Calu3 (cell line): ENCODE measurements at regions not wholly inside any gene's neighbourhood (a gene's known extent, or its start where the extent isn't known, plus 50 kb on each side); places are given as distances from the start of the nearest gene placed in this dataset.

Source experiments
- BruUV-seq: library from RNA; stranded (reverse); fragments of 400-500 nt; replicated peaks from 2 replicates; lab custom pipeline; 2021; lab: Mats Ljungman, UMichigan
- CTCF ChIA-PET: fragments of 300-600 bp; sonication (Branson Sonifier 250); formaldehyde crosslinking; loops from one replicate; lab custom pipeline; 2022; ENCODE audit warnings: antibody characterized with exemption; lab: Charles Lee
- DNase-seq: peaks from one replicate; pipeline ENCODE4 v3.0.0; 2022
- H3K27ac Mint-ChIP-seq: one replicate; pipeline ENCODE4 v1.8.0; 2022; ENCODE audit warnings: mixed read lengths; ENCODE audit not compliant: unreplicated experiment
- H3K27me3 Mint-ChIP-seq: one replicate; pipeline ENCODE4 v1.8.0; 2022; ENCODE audit warnings: mixed read lengths; ENCODE audit not compliant: unreplicated experiment
- H3K36me3 Mint-ChIP-seq: one replicate; pipeline ENCODE4 v1.8.0; 2022; ENCODE audit warnings: mild to moderate bottlenecking, moderate library complexity, mixed read lengths; ENCODE audit not compliant: insufficient read depth, unreplicated experiment
- H3K4me1 Mint-ChIP-seq: one replicate; pipeline ENCODE4 v1.8.0; 2022; ENCODE audit warnings: mild to moderate bottlenecking, low read depth, mixed read lengths; ENCODE audit not compliant: unreplicated experiment
- H3K4me3 Mint-ChIP-seq: one replicate; pipeline ENCODE4 v1.8.0; 2022; ENCODE audit warnings: mild to moderate bottlenecking, low read depth, moderate library complexity, mixed read lengths; ENCODE audit not compliant: unreplicated experiment
- H3K9me3 Mint-ChIP-seq: one replicate; pipeline ENCODE4 v1.8.0; 2022; ENCODE audit warnings: low read depth, mixed read lengths; ENCODE audit not compliant: unreplicated experiment
- CTCF ChIP-seq: fragments of 200-600 bp; IDR thresholded peaks from one replicate; pipeline ENCODE4 v1.8.0; 2022; ENCODE audit warnings: antibody characterized with exemption; ENCODE audit not compliant: unreplicated experiment
- intact Hi-C: fragments of 100-400 bp; cut with micrococcal nuclease; formaldehyde crosslinking; loops from one replicate; pipeline ENCODE4 v1.10.0; 2022; ENCODE audit not compliant: unreplicated experiment

- TF ChIP-seq CTCF: no peak
- no peaks in the 10 kb centered on the region for H3K4me1 Mint-ChIP-seq
- H3K4me3 Mint-ChIP-seq: no peak overlapping the region
- intact Hi-C loops: no loop called here
- BruUV-seq: no TSS peak
- H3K36me3 Mint-ChIP-seq: no peaks in the 10 kb centered on the region
- peaks cover 53% of the 10 kb centered on the region for H3K27me3 Mint-ChIP-seq
- DNase-seq: no peak
- H3K9me3 Mint-ChIP-seq: no peaks in the 10 kb centered on the region
- H3K27ac Mint-ChIP-seq: no peak overlapping the region
- CTCF ChIA-PET: interaction anchor here (0.6 kb wide), 1 partner anchor 1948 kb away, joined by 3 read pairs; no protein-coding TSS in a partner anchor
Observed at GRCh38 chr3:72052841-72053409, 268.0 kb upstream of the PROK2 start.

- DNase-seq: no peak
- CTCF ChIA-PET: no interaction called here
- intact Hi-C loops: no loop called here
- no TSS peak for BruUV-seq
- no peaks in the 10 kb centered on the region for H3K9me3 Mint-ChIP-seq
- H3K36me3 Mint-ChIP-seq: no peaks in the 10 kb centered on the region
- no peak overlapping the region for H3K27ac Mint-ChIP-seq
- H3K4me3 Mint-ChIP-seq: no peak overlapping the region
- TF ChIP-seq CTCF: no peak
- H3K4me1 Mint-ChIP-seq: no peaks in the 10 kb centered on the region
- peaks cover 52% of the 10 kb centered on the region for H3K27me3 Mint-ChIP-seq
Observed at GRCh38 chr3:72050771-72051170, 265.8 kb upstream of the PROK2 start.

- CTCF ChIA-PET: interaction anchor here (0.6 kb wide), 1 partner anchor 26 kb away, joined by 4 read pairs; no protein-coding TSS in a partner anchor
- no peaks in the 10 kb centered on the region for H3K4me1 Mint-ChIP-seq
- no peak overlapping the region for H3K4me3 Mint-ChIP-seq
- intact Hi-C loops: no loop called here
- DNase-seq: no peak
- peaks cover 46% of the 10 kb centered on the region for H3K27me3 Mint-ChIP-seq
- no peaks in the 10 kb centered on the region for H3K36me3 Mint-ChIP-seq
- TF ChIP-seq CTCF: no peak
- H3K9me3 Mint-ChIP-seq: no peaks in the 10 kb centered on the region
- no peak overlapping the region for H3K27ac Mint-ChIP-seq
- BruUV-seq: no TSS peak
Observed at GRCh38 chr3:72050048-72050632, 265.2 kb upstream of the PROK2 start.

GRCh38 chr3:72049300-72049699 is 264.4 kb upstream of the PROK2 start:
- Mint-ChIP-seq H3K36me3 (no peaks in the 10 kb centered on the region), H3K4me1 (no peaks in the 10 kb centered on the region), H3K4me3 (no peak overlapping the region), H3K9me3 (no peaks in the 10 kb centered on the region), H3K27me3 (peaks cover 44% of the 10 kb centered on the region), H3K27ac (no peak overlapping the region)
- CTCF ChIA-PET: no interaction called here
- DNase-seq: no peak
- intact Hi-C loops: no loop called here
- BruUV-seq: no TSS peak
- TF ChIP-seq CTCF: no peak
